Skeletal muscle satellite cell (primary cell): ENCODE measurements at regions not wholly inside any gene's neighbourhood (a gene's known extent, or its start where the extent isn't known, plus 50 kb on each side); places are given as distances from the start of the nearest gene placed in this dataset.
"Not testable (repeated sequence)": the region's sequence is repeated elsewhere in the genome, so short reads cannot be mapped to it uniquely, and the experiment has no call there.

Source experiments
- H3K27me3 ChIP-seq: 2 replicates; pipeline ENCODE4 v1.7.0; 2013; ENCODE audit warnings: low read length; ENCODE audit not compliant: control insufficient read depth, insufficient read depth
- H3K36me3 ChIP-seq: 2 replicates; pipeline ENCODE4 v1.7.0; 2013; ENCODE audit warnings: mild to moderate bottlenecking, control low read depth, low read length; ENCODE audit not compliant: insufficient read depth
- H3K4me1 ChIP-seq: 2 replicates; pipeline ENCODE4 v1.7.0; 2013; ENCODE audit warnings: low read length; ENCODE audit not compliant: control insufficient read depth, insufficient read depth
- H3K4me2 ChIP-seq: 2 replicates; pipeline ENCODE4 v1.7.0; 2013; ENCODE audit warnings: mild to moderate bottlenecking, low read length
- H3K4me3 ChIP-seq: 2 replicates; pipeline ENCODE4 v1.7.0; 2013; ENCODE audit warnings: low read length
- H3K9ac ChIP-seq: 2 replicates; pipeline ENCODE4 v1.7.0; 2013; ENCODE audit warnings: mild to moderate bottlenecking, low read depth, low read length, moderate library complexity
- H3K9me3 ChIP-seq: replicated peaks from 2 replicates; pipeline ENCODE4 v1.7.0; 2013; ENCODE audit warnings: mild to moderate bottlenecking, control low read depth, low read length

- Histone ChIP-seq H3K4me1 (no peaks in the 10 kb centered on the region), H3K4me2 (no peak overlapping the region), H3K36me3 (no peaks in the 10 kb centered on the region), H3K9me3 (no peaks in the 10 kb centered on the region), H3K9ac (no peak overlapping the region), H3K27me3 (no peaks in the 10 kb centered on the region), H3K4me3 (no peak overlapping the region)
Measured at GRCh38 chr6:163739966-163740365, 325.4 kb downstream of the QKI start.

DNA sequence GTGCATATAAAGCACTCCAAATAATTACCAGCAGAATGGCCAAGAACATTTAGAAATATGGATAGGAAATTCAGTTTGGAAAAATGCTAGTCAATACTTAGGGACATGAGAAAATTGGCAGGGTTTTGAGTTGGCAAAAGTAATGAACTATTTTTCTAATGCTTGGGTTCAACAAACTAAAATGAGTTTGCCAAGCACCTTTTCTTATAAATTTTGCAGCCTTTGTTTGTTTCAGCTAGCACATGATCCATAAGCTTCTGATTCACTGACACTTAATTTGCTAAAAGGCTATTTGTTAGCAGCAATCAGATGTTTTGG lies 324.8 kb downstream of the QKI start:
- Histone ChIP-seq H3K4me1 (no peaks in the 10 kb centered on the region), H3K9me3 (no peaks in the 10 kb centered on the region), H3K4me2 (no peak overlapping the region), H3K36me3 (no peaks in the 10 kb centered on the region), H3K9ac (no peak overlapping the region), H3K27me3 (no peaks in the 10 kb centered on the region), H3K4me3 (no peak overlapping the region)

GRCh38 chr6:163738725-163739407 lies 324.3 kb downstream of the QKI start:
- H3K9ac ChIP-seq = no peak overlapping the region
- no peaks in the 10 kb centered on the region for H3K4me1 ChIP-seq
- no peaks in the 10 kb centered on the region for H3K27me3 ChIP-seq
- no peaks in the 10 kb centered on the region for H3K9me3 ChIP-seq
- H3K36me3 ChIP-seq = no peaks in the 10 kb centered on the region
- no peak overlapping the region for H3K4me2 ChIP-seq
- H3K4me3 ChIP-seq = no peak overlapping the region

DNA sequence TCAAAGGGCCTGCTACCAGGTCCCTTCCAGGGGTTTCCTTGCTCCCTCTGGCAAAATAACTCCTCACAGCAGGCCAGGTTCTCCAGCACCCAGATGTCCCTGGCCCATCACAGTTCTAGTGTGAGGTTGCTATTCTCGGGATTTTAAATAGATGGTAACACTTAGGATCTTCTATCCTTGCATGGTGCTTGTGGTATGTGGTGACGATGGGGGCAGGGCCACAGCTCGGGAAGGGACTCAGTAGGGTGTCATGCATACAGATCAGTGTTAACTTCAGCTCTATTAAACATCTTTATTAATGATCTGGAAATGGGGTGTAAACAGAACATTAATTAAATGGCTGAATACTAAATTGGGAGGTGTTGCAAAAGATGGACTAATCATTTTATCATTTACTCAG lies 323.8 kb downstream of the QKI start:
- H3K36me3 ChIP-seq = no peaks in the 10 kb centered on the region
- no peaks in the 10 kb centered on the region for H3K27me3 ChIP-seq
- H3K9me3 ChIP-seq = no peaks in the 10 kb centered on the region
- H3K4me1 ChIP-seq = no peaks in the 10 kb centered on the region
- no peak overlapping the region for H3K4me3 ChIP-seq
- H3K9ac ChIP-seq = no peak overlapping the region
- no peak overlapping the region for H3K4me2 ChIP-seq

DNA sequence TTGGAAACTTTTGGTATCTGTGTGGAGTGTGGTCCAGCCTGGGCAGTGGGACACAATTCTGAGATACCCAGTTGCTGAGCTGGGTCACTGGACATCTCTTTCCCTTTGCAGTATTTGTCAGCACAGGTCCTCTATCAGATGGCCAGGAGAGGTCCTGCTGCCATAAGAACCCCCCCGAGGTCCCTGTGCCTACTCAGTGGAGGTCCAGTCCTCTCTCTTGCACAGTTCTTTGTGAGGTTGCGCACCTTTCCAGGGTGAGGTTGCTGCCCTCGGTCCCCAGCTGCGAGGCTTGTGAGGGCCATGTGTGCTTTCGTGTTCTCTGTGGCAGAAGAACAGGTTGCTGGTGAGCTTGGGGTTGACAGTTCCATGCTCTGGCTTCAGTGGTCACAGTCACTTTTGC lies 320.6 kb downstream of the QKI start:
- H3K4me1 ChIP-seq = no peaks in the 10 kb centered on the region

DNA sequence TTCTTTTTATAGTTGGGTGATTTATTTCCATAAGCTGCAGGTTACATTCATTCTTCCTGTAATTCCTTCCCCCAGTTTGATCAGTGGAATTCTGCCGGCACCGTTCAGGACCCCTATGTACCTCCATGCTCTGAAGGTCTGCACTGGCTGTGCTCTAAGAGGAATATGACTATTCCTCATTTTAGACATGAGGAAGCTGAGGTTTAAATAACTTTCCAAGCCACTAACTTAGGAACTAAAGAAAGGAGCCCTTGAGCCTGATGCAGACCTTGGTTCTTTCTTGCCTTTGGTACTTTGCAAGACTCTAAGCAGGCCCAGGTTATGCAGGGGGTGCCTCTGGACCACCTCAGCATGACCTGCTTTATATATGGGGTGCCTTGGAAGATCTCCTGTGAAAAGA lies 318.5 kb downstream of the QKI start:
- Histone ChIP-seq H3K9ac (no peak overlapping the region), H3K36me3 (no peaks in the 10 kb centered on the region)

More for the DNA sequence above, 320.6 kb downstream of the QKI start:
- Histone ChIP-seq H3K4me2 (no peak overlapping the region), H3K36me3 (no peaks in the 10 kb centered on the region), H3K9ac (no peak overlapping the region), H3K9me3 (no peaks in the 10 kb centered on the region), H3K27me3 (no peaks in the 10 kb centered on the region), H3K4me3 (no peak overlapping the region)

GRCh38 chr6:163732479-163732878 lies 318.0 kb downstream of the QKI start:
- no peak overlapping the region for H3K9ac ChIP-seq
- no peak overlapping the region for H3K4me2 ChIP-seq
- H3K4me3 ChIP-seq = no peak overlapping the region
- H3K9me3 ChIP-seq = no peaks in the 10 kb centered on the region
- no peaks in the 10 kb centered on the region for H3K27me3 ChIP-seq
- no peaks in the 10 kb centered on the region for H3K4me1 ChIP-seq
- H3K36me3 ChIP-seq = no peaks in the 10 kb centered on the region

More for the DNA sequence above, 318.5 kb downstream of the QKI start:
- Histone ChIP-seq H3K4me1 (no peaks in the 10 kb centered on the region), H3K9me3 (no peaks in the 10 kb centered on the region), H3K4me3 (no peak overlapping the region), H3K27me3 (no peaks in the 10 kb centered on the region), H3K4me2 (no peak overlapping the region)

DNA sequence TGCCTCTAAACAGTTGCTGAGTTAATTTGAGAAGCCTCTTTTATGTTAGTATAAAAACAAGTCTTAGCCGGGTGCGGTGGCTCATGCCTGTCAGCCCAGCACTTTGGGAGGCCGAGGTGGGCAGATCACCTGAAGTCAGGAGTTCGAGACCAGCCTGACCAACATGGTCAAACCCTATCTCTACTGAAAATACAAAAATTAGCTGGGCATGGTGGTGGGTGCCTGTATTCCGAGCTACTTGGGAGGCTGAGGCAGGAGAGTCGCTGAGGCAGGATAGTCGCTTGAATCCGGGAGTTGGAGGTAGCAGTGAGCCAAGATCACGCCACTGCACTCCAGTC lies 317.5 kb downstream of the QKI start:
- not testable (repeated sequence) for H3K36me3 ChIP-seq, H3K4me1 ChIP-seq, H3K4me2 ChIP-seq

GRCh38 chr6:163731215-163732013 lies 316.9 kb downstream of the QKI start:
- H3K4me2 ChIP-seq = no peak overlapping the region
- no peak overlapping the region for H3K9ac ChIP-seq
- H3K9me3 ChIP-seq = no peaks in the 10 kb centered on the region
- no peaks in the 10 kb centered on the region for H3K27me3 ChIP-seq
- no peaks in the 10 kb centered on the region for H3K4me1 ChIP-seq
- no peaks in the 10 kb centered on the region for H3K36me3 ChIP-seq
- H3K4me3 ChIP-seq = no peak overlapping the region

More for the DNA sequence above, 317.5 kb downstream of the QKI start:
- not testable (repeated sequence) for H3K9me3 ChIP-seq, H3K4me3 ChIP-seq, H3K27me3 ChIP-seq, H3K9ac ChIP-seq

DNA sequence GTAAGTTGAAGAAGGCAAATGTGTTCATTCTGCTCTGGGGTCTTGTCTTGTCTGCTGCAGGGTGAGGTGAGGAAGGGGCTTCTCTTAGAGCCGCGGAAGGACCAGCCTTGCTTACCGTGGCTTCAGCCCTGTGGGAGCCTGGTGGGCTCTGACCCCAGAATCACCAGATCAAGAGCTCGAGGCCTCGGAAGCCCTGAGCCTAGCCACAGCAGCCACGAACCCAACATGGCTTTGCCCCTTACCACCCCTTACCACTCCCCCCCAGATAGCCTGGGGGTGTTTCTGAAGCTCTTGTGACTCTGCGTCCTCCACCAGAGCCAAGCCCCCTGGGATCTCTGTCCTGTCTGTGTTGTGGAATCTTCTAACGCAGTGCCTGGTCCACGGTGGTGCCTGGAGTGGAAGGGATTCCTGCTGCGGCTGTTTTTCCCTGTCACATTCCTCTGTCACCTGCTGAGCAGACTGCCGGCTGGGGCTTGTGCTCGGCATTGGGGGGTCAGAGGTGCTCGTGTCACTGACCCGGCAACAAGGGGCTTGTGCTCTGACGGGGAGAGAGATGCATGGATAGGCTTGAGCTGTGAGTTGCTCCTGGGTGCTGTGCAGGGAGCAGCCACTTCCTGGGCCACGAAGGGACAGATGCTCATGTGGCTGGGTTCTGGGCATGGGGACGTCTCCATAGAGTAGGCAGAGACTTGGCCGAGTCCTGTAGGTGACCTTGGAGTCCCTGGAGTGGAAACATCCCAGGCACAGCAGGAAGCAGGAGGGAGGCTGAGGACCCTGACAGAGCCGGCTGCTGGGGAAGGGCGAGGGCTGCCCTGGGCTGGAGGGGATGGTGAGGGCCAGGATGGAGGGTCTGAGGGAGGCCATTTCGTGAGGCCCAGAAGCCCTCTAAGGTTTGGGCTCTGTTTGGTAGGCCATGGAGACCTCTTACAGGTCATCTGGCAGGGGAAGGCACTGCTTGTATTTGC lies 316.0 kb downstream of the QKI start:
- H3K4me2 ChIP-seq = no peak overlapping the region
- no peaks in the 10 kb centered on the region for H3K9me3 ChIP-seq
- no peak overlapping the region for H3K4me3 ChIP-seq
- H3K27me3 ChIP-seq = no peaks in the 10 kb centered on the region
- no peak overlapping the region for H3K9ac ChIP-seq
- no peaks in the 10 kb centered on the region for H3K4me1 ChIP-seq
- H3K36me3 ChIP-seq = no peaks in the 10 kb centered on the region

DNA sequence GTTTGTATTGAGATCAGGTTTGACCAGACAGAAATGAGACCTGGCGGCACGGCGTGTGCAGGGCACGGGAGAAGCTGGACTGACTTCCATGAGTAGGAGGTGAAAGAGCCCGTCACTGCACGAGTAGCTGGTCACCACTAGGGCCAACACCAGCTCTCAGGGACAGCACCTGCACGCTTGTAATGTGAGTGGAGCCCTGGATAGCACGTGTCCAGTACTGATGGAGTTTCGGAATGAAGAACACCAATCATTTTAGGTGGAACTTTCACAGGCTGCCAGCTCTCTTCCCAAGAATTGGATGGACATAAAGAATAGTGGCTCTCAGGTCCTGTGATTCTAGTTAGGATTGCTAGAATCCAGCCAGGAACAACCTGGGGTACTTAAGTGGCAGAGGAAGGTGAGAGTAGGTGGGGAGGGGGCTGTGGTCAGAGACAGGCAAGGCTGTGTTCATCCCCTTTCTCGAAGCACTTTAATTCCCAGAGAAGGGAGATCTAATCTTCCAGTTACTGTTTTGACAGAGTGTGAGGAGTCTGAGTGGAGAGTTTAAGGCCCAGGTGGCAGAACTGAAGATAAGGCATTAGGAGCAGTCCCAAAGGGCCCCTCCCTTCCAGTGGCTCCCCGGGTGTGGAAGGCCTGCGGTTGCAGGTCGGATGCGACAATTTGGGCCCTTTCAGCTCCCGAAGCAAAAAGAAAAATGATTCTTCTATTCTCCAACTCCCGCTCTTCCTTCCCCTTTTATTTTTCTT lies 314.8 kb downstream of the QKI start:
- Histone ChIP-seq H3K4me1 (no peaks in the 10 kb centered on the region), H3K9ac (no peak overlapping the region), H3K4me2 (no peak overlapping the region), H3K27me3 (no peaks in the 10 kb centered on the region), H3K4me3 (no peak overlapping the region), H3K36me3 (no peaks in the 10 kb centered on the region), H3K9me3 (no peaks in the 10 kb centered on the region)
